B cell (primary cell): ENCODE measurements at regions not wholly inside any gene's neighbourhood (a gene's known extent, or its start where the extent isn't known, plus 50 kb on each side); places are given as distances from the start of the nearest gene placed in this dataset.

Source experiments
- ATAC-seq: fragments of 200-7000 bp; cut with Tn5 transposase; one replicate; pipeline ENCODE4 v1.10.0; 2021; ENCODE audit warnings: low read depth, mild to moderate bottlenecking, moderate number of reproducible peaks, moderate library complexity
- CTCF ChIA-PET: fragments of 350-600 bp; sonication (Branson Sonifier 250); formaldehyde crosslinking; loops from one replicate; lab custom pipeline; 2021; ENCODE audit warnings: antibody characterized with exemption, inconsistent platforms; lab: Charles Lee
- POLR2A ChIA-PET: fragments of 350-600 bp; sonication (Branson Sonifier 250); formaldehyde crosslinking; loops from one replicate; lab custom pipeline; 2021; ENCODE audit warnings: antibody characterized with exemption; lab: Charles Lee
- DNase-seq: peaks from one replicate; pipeline ENCODE4 v3.0.0; 2013
- H2AFZ ChIP-seq: 2 replicates; pipeline ENCODE4 v1.6.1; 2012; ENCODE audit warnings: mild to moderate bottlenecking, low read depth, low read length; ENCODE audit not compliant: insufficient read depth, poor library complexity, severe bottlenecking
- H3K27ac ChIP-seq, 2 donors: 1 replicate in 1 of 2; 2 replicates in 1 of 2; pipeline ENCODE4 v1.5.1; 2012 to 2013; ENCODE audit warnings: low read length in 2 of 2, mild to moderate bottlenecking in 2 of 2, moderate library complexity in 1 of 2
- H3K27me3 ChIP-seq, 4 experiments: fragments of 200-600 bp in 1 of 4; sonication (generic) in 1 of 4; replicated peaks in 1 of 4; 1 replicate in 2 of 4; 2 replicates in 2 of 4; pipeline versions ENCODE4 v1.6.1 to v1.7.0; 2013 to 2016; ENCODE audit warnings: low read length in 3 of 4, mild to moderate bottlenecking in 2 of 4, mixed read lengths in 1 of 4, moderate library complexity in 1 of 4; ENCODE audit not compliant: insufficient read depth in 4 of 4, control insufficient read depth in 3 of 4; ENCODE audit errors: control extremely low read depth in 1 of 4
- H3K36me3 ChIP-seq, 2 experiments: replicated peaks in 1 of 2; 1 replicate in 1 of 2; 2 replicates in 1 of 2; pipeline versions ENCODE4 v1.6.1 to v1.7.1; 2013; ENCODE audit warnings: low read length in 1 of 2; ENCODE audit not compliant: insufficient read depth in 2 of 2, control insufficient read depth in 1 of 2; ENCODE audit errors: control extremely low read depth in 1 of 2, extremely low read depth in 1 of 2
- H3K4me1 ChIP-seq, 2 donors: fragments of 200-600 bp in 1 of 2; sonication (generic) in 1 of 2; 1 replicate in 1 of 2; 2 replicates in 1 of 2; pipeline versions ENCODE4 v1.5.1 to v1.6.1; 2013 to 2017; ENCODE audit warnings: low read length in 2 of 2; ENCODE audit not compliant: control insufficient read depth in 2 of 2, insufficient read depth in 2 of 2
- H3K4me2 ChIP-seq: replicated peaks from 2 replicates; pipeline ENCODE3; 2012; ENCODE audit warnings: mild to moderate bottlenecking, low read depth, low read length; ENCODE audit not compliant: poor library complexity, severe bottlenecking
- H3K4me3 ChIP-seq, 5 experiments: fragments of 200-600 bp in 1 of 5; sonication (generic) in 1 of 5; 1 replicate in 3 of 5; 2 replicates in 2 of 5; pipeline versions ENCODE4 v1.5.1 to v1.7.0; 2011 to 2016; ENCODE audit warnings: low read length in 4 of 5, mild to moderate bottlenecking in 4 of 5, low read depth in 2 of 5, control low read depth in 1 of 5, moderate library complexity in 1 of 5; ENCODE audit not compliant: insufficient read depth in 1 of 5; ENCODE audit errors: control extremely low read depth in 1 of 5, extremely low read depth in 1 of 5
- H3K79me2 ChIP-seq: fragments of 200-600 bp; sonication (generic); one replicate; pipeline ENCODE4 v1.6.0; 2016; ENCODE audit warnings: low read length; ENCODE audit not compliant: control insufficient read depth, insufficient read depth
- H3K9ac ChIP-seq: fragments of 200-600 bp; sonication (generic); 2 replicates; pipeline ENCODE4 v1.6.1; 2017; ENCODE audit warnings: mild to moderate bottlenecking, low read length, moderate library complexity
- H3K9me3 ChIP-seq, 3 donors: one replicate each; pipeline versions ENCODE4 v1.6.1 to v1.7.1; 2013; ENCODE audit warnings: low read length in 2 of 3; ENCODE audit not compliant: control insufficient read depth in 2 of 3, insufficient read depth in 1 of 3; ENCODE audit errors: control extremely low read depth in 1 of 3
- H4K20me1 ChIP-seq: 2 replicates; pipeline ENCODE4 v1.6.0; 2012; ENCODE audit warnings: mild to moderate bottlenecking, low read length; ENCODE audit not compliant: insufficient read depth, control insufficient read depth, poor library complexity, severe bottlenecking
- H3K27ac Mint-ChIP-seq: one replicate; pipeline ENCODE4 v1.8.0; 2021; ENCODE audit warnings: mixed read lengths
- H3K27me3 Mint-ChIP-seq: one replicate; pipeline ENCODE4 v1.8.0; 2021; ENCODE audit warnings: mixed read lengths
- H3K4me1 Mint-ChIP-seq: one replicate; pipeline ENCODE4 v1.8.0; 2021; ENCODE audit warnings: mixed read lengths
- H3K4me3 Mint-ChIP-seq: one replicate; pipeline ENCODE4 v1.8.0; 2021; ENCODE audit warnings: mixed read lengths
- H3K9me3 Mint-ChIP-seq: one replicate; pipeline ENCODE4 v1.8.0; 2022; ENCODE audit warnings: mixed read lengths; ENCODE audit not compliant: insufficient read depth
- CTCF ChIP-seq: fragments of 200-600 bp; IDR thresholded peaks from one replicate; pipeline ENCODE4 v1.8.0; 2022; ENCODE audit warnings: antibody characterized with exemption, mild to moderate bottlenecking
- EZH2 ChIP-seq: IDR thresholded peaks from 2 replicates; pipeline ENCODE4 v1.6.1; 2012; ENCODE audit warnings: borderline replicate concordance, low read depth, mild to moderate bottlenecking, moderate library complexity, low read length; ENCODE audit not compliant: insufficient read depth, poor library complexity, severe bottlenecking
- WGBS: methylation state at CpG from one replicate; pipeline ENCODE4 v1.1.5; 2013; ENCODE audit warnings: missing lambda C conversion rate; ENCODE audit not compliant: insufficient coverage; 5-methylcytosine and 5-hydroxymethylcytosine counted together
- intact Hi-C: fragments of 100-400 bp; cut with micrococcal nuclease; formaldehyde crosslinking; loops from one replicate; pipeline ENCODE4 v1.10.0; 2022

GRCh38 chr16:85464383-85465305 lies 148.5 kb upstream of the GSE1 start:
- Histone ChIP-seq H3K36me3 (no peaks in the 10 kb centered on the region), H3K4me1 (peaks cover 18 to 23% of the 10 kb centered on the region in 2 donors), H3K27me3 (peaks cover 0 to 47% (median 16%) of the 10 kb centered on the region in 4 experiments), H3K9me3 (no peaks in the 10 kb centered on the region), H3K9ac (no peak overlapping the region), H3K4me3 (no peak overlapping the region), H3K27ac (no peak overlapping the region), H4K20me1 (no peaks in the 10 kb centered on the region), H2AFZ (no peak overlapping the region), H3K79me2 (no peaks in the 10 kb centered on the region), H3K4me2 (no peak overlapping the region)
- ATAC-seq (no peak), DNase-seq (no peak)
- ChIA-PET POLR2A (no interaction called here), CTCF (no interaction called here)
- no peak overlapping the region for H3K4me3 Mint-ChIP-seq
- H3K9me3 Mint-ChIP-seq: no peaks in the 10 kb centered on the region
- intact Hi-C loops: no loop called here
- H3K27ac Mint-ChIP-seq: no peak overlapping the region
- peaks cover 32% of the 10 kb centered on the region for H3K27me3 Mint-ChIP-seq
- TF ChIP-seq CTCF (no peak), EZH2 (no peak)
- WGBS: 89% methylated on average over 25 of the region's 30 CpGs
- peaks cover 16% of the 10 kb centered on the region for H3K4me1 Mint-ChIP-seq
